ENCODE measurements at regions not wholly inside any gene's neighbourhood (a gene's known extent, or its start where the extent isn't known, plus 50 kb on each side); places are given as distances from the start of the nearest gene placed in this dataset.
"Not testable (repeated sequence)": the region's sequence is repeated elsewhere in the genome, so short reads cannot be mapped to it uniquely, and the experiment has no call there.

DNA sequence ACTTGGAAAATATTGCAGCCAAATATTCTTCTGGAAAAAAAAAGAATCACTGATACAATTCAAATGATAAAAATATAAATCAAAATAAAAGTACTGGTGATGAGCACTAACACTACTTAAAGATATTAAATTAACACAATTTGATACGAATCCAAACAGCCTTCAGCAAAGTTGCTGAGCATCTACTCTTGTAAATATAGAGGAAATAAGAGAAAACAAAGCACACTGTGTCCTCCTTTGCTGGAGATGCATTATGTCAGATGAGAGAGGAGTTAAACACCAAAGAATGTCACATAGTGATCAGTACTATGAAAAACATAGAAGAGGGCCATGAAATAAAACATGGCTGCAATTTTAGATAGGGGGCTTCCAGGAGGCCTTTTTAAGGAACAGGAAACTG, 177.4 kb upstream of the RNPC3 start:
- DNase-seq (ENCODE audit: low spot score) = no peak

DNA sequence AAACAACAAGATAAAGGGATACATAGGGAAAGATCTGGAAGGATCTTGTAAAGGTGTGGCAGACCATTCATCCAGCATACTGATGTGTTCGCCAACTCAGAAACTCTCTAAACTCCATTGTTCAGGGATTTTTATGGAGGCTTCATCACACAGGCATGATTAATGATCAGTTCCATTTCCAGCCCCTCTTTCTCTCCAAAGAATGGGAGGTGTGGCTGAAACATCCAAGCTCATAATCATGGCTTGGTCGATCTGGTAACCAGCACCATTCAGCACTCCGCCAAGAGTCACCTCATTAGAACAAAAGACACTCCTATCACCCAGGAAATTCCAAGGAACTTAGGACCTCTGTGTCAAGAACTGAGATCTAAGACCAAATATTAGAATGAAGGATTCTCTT, 180.6 kb upstream of the RNPC3 start:
- DNase-seq (ENCODE audit: low spot score) = no peak

DNA sequence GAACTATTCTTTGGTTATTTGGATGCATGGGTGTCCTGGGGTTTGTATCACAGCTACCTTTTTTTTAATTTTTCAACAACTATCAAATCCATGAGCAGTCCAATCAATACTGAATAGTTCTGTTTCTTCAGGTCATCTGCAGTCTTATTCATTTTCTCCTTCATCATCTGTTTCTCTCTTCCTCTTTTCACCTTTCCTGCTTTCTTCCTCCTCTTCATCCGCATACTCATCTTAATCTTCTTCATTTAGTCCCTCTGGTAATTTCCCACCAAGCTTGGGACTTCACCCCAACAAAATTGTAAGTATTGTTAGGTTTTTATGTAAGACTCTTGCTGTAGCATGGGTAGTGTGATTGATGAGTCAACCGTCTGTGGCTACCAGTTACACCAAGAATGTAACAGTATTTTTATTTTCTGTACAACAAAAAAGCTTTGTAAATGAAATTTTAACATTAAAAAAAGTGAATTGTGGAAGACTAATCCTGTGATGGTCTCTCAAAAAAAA, 184.1 kb upstream of the RNPC3 start:
- no peak for DNase-seq (ENCODE audit: low spot score)

DNA sequence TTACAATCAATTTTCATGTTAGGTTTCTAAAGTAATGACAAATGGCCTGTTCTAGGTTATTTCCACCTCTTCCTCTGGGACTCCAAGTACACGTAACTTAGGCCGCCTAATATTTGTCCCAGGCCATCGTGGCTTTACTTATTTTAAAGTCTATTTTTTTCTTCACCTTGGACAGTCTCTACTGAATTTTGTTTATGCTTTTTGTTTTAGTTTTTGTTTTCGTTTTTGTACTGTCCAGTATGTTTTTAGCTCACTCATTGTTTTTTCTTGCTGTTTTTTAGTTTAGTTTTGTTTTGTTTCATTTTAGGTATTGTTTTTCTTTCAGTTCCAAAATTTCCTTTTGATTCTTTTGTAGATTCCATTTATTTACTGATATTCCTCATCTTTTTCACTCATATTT, 187.7 kb upstream of the RNPC3 start:
- no peak for DNase-seq (ENCODE audit: low spot score)

DNA sequence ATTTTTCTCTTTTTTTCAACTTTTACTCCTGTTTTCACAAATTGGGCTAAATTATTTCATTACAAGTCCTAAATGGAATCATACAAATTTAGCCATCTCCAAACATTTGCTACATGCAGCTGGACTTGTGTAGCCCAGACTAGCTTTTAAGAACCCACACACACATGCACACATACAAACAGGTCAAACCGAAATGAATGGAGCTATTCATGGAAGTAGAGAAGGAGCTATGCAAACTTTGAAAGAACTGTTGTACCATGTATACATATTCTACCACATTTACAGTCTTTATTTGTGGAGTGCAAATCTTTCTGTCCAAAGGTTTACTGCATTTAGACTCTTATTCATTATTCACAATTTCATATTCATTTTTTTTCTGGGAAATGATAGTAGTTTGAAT, 189.1 kb upstream of the RNPC3 start:
- DNase-seq (ENCODE audit: low spot score) = peak; percentile 51

DNA sequence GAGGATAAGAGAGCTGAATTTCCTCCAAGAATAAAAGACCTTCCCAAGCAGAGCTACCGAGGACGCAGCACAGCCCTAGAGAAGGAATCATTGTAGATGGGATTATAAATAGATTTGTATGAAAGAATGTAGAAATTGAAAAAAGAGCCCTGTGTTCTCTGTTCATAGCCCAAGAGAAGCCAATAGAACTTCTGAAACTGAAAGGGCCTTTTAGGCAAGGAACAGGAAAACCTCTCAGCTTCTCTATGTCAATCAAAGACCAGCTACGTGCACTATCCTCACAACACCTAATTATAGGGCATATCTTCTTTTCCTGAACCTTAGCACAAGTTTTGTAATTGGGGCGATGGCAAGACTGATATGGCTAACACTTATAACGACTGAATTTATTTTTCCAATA, 192.4 kb upstream of the RNPC3 start:
- DNase-seq (ENCODE audit: low spot score) = peak; percentile 32

DNA sequence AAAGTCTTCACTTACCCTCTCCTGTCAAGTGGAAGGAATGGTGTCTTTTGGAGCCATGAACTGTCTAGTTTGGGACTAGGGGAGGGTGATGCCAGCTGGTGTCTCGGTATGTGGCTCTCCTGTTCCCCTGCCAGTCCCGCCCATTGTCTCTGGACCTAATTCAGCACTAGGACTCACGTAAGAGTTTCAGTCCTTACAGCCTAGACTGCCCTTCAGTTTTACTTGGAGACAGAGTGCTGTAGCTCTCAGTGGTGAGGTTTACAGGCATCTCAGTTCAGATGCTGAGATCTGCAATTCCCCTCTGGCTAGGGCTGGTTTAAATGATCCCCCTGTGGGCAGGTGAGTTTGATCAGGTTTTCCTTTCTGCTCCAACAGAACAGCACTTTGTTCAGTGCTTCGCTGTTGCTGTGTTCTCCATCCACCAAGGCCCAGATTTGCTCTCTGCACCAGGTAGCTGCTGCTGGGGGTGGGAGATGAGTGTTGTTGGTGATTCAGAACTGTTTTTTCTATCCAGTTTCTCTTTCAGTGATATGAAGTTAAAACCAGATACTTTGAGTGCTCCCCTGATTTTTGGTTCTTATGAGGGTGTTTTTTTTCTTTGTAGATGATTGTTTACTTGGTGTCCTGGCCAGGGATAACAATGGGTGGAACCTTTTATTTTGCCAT, 198.3 kb upstream of the RNPC3 start:
- DNase-seq (ENCODE audit: low spot score) = no peak

DNA sequence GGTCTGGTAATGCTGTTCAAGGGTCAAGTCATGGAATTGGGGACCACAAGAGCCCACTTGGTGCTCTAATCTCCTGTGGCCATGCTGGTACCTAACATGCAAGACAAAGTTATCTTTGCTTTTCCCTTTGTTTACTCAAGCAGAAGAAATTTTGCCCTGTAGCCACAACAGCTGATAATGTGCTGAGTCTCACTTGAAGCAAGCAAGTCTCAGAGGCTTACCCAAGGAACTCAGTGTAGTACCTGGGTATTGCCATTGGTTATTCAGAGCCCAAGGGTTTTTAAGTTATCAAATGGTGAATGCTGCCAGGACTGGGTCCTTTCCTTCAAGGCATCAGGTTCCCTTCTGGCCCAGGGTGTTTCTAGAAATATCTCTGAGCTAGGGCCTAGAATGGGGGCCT, 198.9 kb upstream of the RNPC3 start:
- no peak for DNase-seq (ENCODE audit: low spot score)

DNA sequence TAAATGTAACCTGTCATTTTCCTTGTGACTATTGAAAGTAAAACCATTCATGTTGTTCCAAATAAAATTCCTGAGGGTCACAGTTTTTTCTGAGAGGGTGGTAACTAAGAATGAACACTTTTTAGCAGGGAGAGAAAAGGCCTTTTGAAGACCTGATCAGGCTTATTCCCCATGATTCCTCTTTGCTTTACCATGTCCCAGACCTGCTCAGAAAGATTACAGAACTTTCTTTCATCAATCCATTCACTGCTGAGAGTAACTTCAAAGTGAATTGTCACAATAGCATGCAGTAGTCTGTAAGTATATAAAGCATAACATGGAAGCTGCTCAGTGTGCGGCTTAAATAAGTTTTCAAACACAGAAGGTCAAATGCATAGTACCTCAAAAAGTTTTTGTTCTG, 201.5 kb upstream of the COL11A1 start:
- no peak for DNase-seq (ENCODE audit: low spot score)

DNA sequence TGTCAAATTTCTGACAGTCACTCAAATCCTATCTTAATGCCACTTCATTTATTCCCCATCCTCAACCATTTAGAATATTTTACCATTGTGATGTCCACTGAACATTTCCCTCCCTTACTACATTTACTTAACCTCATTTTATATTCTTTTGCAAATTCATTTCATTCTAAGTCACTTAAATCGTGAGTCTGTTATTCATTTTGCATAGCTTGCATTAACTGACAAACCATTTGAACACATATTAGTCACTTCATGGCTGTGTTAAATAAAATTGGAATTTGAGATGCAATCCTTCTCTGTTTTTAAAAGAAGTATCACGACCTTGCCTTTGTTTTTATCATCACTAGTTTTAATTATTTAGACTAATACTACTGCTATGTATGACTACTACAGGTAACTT, 199.4 kb upstream of the COL11A1 start:
- DNase-seq (ENCODE audit: low spot score) = no peak

DNA sequence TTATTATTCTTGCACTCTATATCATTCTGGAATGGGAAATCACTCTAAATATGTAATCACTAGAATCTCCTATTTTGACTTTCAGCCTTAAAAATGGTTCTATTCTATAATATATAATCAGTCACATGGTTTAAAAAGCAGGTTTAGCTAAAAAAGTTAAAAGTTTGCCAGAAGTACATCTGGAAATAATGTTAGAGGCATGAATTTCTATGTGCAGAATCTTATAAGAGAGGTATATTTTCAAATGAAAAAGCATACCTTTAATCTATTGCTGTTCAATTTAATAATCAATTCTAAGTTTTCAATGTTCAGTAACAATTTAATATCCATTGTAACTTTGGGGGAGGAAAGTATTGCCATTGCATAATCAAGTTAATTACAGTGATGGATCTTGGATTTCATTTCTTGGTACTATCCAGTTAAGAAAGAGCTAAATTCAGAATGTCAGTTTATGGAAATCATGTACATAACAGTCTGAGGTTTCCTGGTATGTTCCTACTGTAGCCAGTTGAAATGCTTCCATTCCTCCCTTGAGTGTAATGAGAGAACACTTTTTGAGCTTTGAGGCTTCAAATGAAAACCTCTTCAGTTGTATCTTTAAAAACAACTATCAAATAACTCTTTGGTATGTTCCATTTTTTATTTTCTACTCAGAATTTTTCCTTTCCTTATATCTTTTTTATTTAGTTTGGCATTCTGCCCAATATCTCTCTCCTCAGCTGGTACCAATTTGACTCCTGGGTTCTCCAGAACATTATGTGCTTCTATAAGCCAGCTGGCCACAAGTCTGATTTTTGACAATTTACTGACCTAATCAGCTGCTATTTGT, 175.7 kb upstream of the COL11A1 start:
- no peak for DNase-seq (ENCODE audit: low spot score)

DNA sequence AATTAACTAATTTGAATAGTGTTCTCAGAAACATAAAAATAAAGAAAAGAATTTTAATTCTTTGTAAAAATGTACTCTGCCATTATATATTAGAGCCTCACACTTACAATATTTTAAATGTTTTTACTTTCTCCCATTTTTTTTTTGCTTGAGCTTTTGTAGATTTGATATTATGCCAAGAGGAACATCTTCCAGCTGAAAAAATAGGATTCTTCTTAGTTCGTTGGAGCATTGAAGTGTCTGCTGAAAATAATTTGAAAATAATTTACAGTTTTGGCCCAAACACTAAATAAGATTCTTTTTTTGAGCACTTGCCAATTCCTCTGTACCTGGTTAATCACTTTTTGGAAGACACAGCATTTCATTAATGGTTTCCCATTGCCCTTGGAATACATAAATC, 175.0 kb upstream of the COL11A1 start:
- no peak for DNase-seq (ENCODE audit: low spot score)

DNA sequence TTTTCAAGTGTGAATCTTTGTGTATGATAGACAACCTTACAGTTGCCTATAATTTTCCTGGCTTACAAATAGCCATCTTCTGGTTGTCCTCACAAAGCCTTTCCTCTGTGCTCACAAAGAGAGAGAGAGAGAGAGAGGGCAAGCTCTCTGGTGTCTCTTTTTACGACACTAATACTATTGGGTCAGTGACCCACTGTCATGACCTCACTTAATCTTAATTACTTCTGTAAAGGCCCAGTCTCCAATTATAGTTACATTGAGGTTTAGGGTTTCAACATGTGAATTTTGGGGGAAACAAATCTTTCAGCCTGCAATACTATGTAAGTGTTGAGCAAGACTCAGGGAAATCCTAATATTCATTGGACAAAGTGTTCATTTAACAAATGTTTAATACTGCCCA, 167.4 kb upstream of the COL11A1 start:
- DNase-seq (ENCODE audit: low spot score) = no peak

DNA sequence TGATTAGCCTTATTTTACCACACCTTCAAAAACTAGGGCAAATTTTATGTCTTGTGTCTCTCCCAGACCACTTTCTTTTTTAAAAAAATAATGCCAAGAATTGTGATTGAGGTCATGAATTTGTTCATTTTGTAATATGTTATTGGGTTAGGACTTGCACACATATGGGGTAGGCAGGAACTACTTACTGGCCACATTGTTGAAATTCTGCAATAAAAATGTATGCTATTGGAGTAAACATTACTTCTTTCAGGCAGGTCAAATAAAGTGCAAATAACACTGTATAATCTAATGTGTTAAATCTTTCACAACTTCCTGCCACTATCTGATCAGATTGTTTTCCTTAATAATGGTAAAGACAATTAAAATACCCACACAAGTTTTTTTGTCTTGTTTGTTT, 166.6 kb upstream of the COL11A1 start:
- DNase-seq (ENCODE audit: low spot score) = no peak

DNA sequence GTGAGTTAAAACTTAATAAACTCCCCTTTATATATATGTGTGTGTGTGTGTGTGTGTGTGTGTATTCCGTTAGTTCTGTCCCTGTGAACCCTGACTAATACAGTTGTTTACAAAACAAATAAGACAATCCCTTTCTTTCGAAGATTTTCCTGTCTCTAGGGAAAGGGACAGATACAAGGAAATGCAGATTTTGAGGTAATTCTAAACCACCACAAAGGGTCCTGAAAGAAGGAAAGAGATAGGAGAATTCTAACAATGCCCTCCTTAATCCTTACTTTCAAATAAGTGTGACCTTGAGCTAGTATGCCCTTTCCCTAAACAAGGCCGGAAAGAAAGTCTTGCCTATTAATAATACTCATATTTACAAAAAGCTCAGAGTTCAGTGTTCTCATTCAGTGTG, 164.8 kb upstream of the COL11A1 start:
- no peak for DNase-seq (ENCODE audit: low spot score)

DNA sequence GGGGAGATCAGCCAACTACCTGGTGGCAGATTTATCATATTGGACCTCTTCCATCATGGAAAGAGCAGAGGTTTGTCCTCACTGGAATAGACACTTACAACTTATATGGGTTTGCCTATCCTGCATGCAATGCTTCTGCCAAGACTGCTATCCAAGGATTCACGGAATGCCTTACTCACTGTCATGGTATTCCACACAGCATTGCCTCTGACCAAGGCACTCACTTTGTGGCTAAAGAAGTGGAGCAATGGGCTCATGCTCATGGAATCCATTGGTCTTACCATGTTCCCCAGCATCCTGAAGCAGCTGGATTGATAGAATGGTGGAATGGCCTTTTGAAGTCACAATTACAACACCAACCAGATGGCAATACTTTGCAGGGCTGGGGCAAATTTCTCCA, 163.1 kb upstream of the COL11A1 start:
- not testable (repeated sequence) for DNase-seq (ENCODE audit: low spot score)

DNA sequence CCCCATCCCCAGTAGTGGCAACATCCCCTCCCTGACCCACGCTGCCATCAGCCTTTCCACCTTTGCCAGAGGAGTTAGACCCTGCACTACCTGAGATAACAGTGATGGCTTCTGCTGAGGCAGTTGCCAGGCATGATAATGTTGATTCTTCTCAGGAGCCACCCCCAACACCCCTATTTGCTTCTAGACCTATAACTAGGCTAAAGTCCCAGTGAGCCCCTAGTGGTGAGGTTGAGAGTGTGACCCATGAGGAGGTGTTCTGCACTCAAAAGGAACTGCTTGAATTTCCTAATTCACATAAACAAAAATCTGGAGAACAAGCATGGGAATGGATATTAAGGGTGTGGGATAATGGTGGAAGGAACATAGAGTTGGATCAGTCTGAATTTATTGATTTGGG, 159.6 kb upstream of the COL11A1 start:
- no peak for DNase-seq (ENCODE audit: low spot score)

DNA sequence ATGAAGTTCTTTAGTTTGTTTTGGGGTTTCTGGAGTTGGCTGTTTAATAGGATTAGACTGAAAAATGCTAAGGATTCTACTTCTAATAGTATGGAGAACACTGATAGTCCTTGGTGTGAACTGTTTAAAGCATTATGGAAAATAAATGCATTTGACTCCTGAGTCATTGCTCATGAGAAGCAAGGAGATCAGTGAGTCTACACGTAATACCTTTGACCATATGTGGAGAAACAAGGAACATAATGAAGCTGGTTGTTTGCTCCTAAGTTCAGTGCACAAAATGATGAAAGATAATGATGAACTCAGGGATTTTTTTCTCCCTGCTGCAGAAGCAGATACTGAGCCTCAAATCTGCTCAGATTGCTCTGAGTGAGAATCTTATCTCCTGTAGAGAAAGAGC, 158.9 kb upstream of the COL11A1 start:
- DNase-seq (ENCODE audit: low spot score) = no peak

DNA sequence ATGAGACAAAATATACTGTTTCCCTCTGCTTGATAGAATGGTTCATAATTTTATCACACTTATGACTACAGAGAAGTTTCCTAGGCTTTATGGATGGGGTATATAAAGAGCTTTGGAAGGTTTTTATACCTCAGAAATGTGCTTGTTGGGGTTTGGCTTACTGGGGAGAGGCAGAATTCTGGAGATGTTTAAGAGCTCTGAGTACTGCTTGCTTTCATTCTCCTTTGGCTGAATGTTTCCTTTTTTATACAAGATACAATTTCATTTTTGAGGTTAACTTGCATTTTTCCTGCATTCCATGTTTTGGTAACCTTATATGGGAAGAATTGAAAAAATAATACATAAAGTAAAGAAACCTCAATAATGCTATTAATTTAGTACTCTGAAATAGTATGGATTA, 157.7 kb upstream of the COL11A1 start:
- no peak for DNase-seq (ENCODE audit: low spot score)

DNA sequence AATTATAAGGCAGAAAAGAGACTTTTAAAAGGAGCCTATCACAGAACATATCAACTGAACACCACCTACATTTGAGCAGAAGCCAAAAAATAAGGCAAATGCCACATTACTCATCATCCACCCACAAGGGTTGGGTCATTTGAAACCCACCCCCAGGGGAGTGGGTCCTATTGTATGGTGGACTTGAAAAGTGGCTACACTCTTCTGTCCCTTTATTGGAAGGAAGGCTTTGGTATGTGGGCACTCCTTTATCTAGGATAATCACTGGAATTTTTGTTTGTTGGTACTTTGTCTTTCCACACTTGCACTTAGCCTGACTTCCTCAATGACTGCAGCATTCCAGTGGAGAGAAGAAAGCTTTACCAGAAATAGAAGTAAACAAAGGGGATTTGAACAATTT, 157.2 kb upstream of the COL11A1 start:
- no peak for DNase-seq (ENCODE audit: low spot score)

DNA sequence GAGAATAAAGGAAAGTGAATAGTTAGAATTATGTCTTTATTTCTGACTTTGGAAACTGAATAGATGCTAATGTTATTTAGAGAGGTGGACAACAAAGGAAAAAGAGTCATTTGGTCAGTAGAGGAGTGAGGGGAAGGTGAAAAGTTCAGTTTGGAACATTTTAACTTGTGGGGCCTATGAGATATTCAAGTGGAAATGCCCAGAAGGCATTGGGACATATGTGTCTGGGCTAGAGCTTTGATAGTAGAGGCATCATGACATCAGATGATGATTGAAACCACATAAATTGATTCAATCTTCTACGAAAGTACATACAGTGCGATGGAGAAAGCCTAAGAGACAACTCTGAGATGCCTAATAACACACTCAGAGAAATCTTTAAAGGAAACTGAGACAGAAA, 151.7 kb upstream of the COL11A1 start:
- no peak for DNase-seq (ENCODE audit: low spot score)

DNA sequence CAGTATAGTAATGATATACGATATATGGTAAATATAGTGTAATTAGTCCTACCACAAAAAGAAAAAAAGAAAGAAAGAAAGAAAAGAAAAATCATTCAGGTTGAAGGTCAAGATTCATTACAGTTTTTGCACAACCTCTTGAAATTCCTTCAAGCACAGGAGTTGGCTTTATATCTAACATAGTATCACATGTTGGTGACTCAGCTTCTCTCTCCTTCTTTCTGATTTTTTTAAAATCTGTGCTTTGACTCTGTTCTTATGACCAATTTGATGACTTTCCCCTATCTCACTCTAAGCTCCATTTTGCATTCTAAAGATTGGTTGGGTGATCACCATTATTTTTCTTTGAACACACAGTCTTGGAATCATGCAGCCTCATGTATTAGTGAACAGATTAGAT, 148.2 kb upstream of the COL11A1 start:
- no peak for DNase-seq (ENCODE audit: low spot score)

DNA sequence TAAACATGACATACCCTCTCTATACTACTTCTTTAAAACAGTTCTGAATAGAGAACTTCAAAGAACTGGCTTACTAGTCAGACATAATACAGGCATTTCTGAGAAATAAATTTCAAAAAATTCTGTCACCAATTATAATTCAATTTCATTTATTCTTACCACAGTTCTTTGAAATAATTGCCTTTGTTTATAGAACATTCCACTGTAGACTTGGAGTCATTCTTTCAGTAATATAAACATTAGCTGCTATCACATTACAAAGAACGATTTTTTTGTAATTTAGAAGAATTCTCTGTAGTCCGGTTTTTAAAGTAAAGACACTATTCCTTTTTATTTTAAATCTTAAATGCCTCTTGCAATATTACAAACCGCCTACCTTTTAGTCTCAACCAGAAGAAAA, 146.4 kb upstream of the COL11A1 start:
- no peak for DNase-seq (ENCODE audit: low spot score)

DNA sequence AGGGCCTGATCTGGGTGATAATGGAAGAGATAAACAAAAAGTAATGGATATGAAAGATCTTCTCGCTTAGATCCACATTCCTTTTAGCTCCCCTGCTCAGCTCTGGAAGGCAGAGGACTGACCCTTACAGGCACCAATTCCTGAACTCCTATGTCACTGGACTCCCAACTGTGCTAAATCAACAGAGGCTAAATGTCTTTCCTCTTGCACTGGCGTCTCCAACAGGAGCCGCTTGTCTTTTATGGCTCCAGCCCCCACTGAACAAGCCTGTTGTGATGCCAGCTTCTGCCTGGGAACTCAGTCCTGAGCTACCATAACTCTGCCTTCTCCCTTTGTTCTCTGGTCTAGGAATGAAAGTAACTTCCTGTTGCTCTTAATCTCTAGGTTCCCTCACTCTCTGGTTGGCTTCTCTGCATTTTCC, 142.1 kb upstream of the COL11A1 start:
- peak; percentile 4 for DNase-seq (ENCODE audit: low spot score)
